Activated CD4-positive, alpha-beta T cell treated with anti-CD3 and anti-CD28 coated beads, Interleukin-2, amount 10 ng/mL, durations not matched to agents 7 days and 5 days (primary cell): ENCODE measurements at regions not wholly inside any gene's neighbourhood (a gene's known extent, or its start where the extent isn't known, plus 50 kb on each side); places are given as distances from the start of the nearest gene placed in this dataset.
"Not testable (repeated sequence)": the region's sequence is repeated elsewhere in the genome, so short reads cannot be mapped to it uniquely, and the experiment has no call there.

Experiments used
- CTCF ChIA-PET: fragments of 350-600 bp; sonication (Branson Sonifier 250); formaldehyde crosslinking; loops from one replicate; lab custom pipeline; 2021; ENCODE audit warnings: antibody characterized with exemption; lab: Charles Lee
- POLR2A ChIA-PET: fragments of 350-600 bp; sonication (Branson Sonifier 250); formaldehyde crosslinking; loops from one replicate; lab custom pipeline; 2021; ENCODE audit warnings: antibody characterized with exemption; lab: Charles Lee
- DNase-seq: peaks from one replicate; pipeline ENCODE4 v3.0.0-alpha.2; 2020
- H3K27ac Mint-ChIP-seq: one replicate; pipeline ENCODE4 v1.8.0; 2021; ENCODE audit warnings: mild to moderate bottlenecking, moderate library complexity, mixed read lengths
- H3K27me3 Mint-ChIP-seq: one replicate; pipeline ENCODE4 v1.8.0; 2021; ENCODE audit warnings: mixed read lengths
- H3K36me3 Mint-ChIP-seq: one replicate; pipeline ENCODE4 v1.8.0; 2021; ENCODE audit warnings: low read depth, mixed read lengths
- H3K4me1 Mint-ChIP-seq: one replicate; pipeline ENCODE4 v1.8.0; 2021; ENCODE audit warnings: mixed read lengths
- H3K4me3 Mint-ChIP-seq: one replicate; pipeline ENCODE4 v1.8.0; 2021; ENCODE audit warnings: mild to moderate bottlenecking, moderate library complexity, mixed read lengths
- H3K9me3 Mint-ChIP-seq: one replicate; pipeline ENCODE4 v1.8.0; 2021; ENCODE audit warnings: mixed read lengths

DNA sequence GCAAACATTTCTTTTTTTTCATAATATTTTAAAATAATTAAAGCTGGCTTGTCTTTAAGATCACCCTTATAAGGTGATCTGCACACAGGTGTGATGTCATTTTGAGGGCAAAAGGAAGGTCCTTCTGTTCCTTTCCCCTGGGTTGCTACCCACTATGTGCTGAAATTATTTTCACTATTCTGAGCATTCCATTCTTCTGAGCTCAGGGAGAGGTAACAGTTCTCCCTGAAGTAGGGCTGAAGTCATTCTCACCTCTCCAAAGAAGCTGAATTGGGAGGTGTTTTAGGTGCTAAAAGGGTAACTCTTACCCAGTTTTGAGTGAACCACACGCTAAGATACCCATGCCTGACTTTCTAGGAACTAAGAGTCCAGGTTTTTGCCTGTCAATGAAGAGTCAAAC lies 247.6 kb downstream of the SLC4A3 start:
- peaks cover 5% of the 10 kb centered on the region for H3K27me3 Mint-ChIP-seq
- DNase-seq, result no peak
- POLR2A ChIA-PET, result no interaction called here
- H3K36me3 Mint-ChIP-seq, result no peaks in the 10 kb centered on the region
- no peak overlapping the region for H3K27ac Mint-ChIP-seq
- H3K4me3 Mint-ChIP-seq, result no peak overlapping the region
- H3K4me1 Mint-ChIP-seq, result no peaks in the 10 kb centered on the region
- no peaks in the 10 kb centered on the region for H3K9me3 Mint-ChIP-seq
- CTCF ChIA-PET, result no interaction called here

DNA sequence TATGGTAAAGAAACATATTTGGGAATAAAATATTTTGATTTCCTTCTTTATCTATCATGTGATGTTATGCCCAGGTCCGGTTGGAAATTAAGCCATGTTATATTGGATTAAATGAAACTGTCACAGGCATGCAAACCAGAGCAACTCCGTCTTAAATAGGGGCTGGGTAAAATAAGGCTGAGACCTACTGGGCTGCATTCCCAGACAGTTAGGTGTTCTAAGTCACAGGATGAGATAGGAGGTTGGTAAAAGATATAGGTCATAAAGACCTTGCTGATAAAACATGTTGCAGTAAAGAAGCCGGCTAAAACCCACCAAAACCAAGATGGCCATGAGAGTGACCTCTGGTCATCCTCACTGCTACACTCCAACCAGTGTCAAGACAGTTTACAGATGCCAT lies 248.6 kb downstream of the SLC4A3 start:
- H3K9me3 Mint-ChIP-seq, POLR2A ChIA-PET, H3K27me3 Mint-ChIP-seq, H3K4me3 Mint-ChIP-seq, H3K4me1 Mint-ChIP-seq, H3K36me3 Mint-ChIP-seq, CTCF ChIA-PET, H3K27ac Mint-ChIP-seq, DNase-seq: not testable (repeated sequence)

DNA sequence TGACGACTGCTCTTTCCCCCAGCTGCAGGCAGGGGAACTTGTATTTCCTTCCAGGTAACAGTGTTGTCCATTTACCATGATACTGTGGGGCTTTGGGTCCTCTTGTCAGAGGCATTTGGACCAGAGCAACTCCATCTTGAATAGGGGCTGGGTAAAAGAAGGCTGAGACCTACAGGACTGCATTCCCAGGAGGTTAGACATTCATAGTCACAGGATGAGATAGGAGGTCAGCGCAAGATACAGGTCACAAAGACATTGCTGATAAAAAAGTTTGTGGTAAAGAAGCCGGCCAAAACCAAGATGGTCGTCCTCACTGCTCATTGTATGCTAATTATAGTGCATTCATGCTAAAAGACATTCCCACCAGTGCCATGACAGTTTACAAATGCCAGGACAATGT lies 249.5 kb downstream of the SLC4A3 start:
- no peak overlapping the region for H3K27ac Mint-ChIP-seq
- peaks cover 5% of the 10 kb centered on the region for H3K27me3 Mint-ChIP-seq
- no peaks in the 10 kb centered on the region for H3K36me3 Mint-ChIP-seq
- no peak overlapping the region for H3K4me3 Mint-ChIP-seq
- ChIA-PET CTCF (no interaction called here), POLR2A (no interaction called here)
- H3K9me3 Mint-ChIP-seq, result no peaks in the 10 kb centered on the region
- DNase-seq, result no peak
- no peaks in the 10 kb centered on the region for H3K4me1 Mint-ChIP-seq

DNA sequence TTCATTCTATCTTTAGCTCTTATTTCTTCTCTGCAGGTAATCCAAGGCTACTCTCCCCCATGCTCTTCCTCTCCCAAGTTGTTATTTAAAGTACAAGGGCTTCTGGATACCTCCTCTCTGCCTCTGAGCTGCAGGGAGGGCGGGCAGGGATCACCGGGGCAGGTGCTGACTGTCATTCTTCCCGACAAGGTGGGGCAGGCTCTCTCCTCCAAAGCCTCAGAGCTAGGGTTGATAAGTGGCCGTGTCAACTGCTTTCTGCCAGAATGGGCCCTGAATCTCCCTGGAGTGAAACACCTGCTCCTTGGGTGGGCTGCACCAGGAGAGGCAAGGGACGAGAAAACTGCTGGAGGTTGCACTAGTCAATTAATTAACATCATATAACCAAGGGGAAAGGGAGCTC lies 250.3 kb downstream of the SLC4A3 start:
- Mint-ChIP-seq H3K9me3 (no peaks in the 10 kb centered on the region), H3K27ac (no peak overlapping the region), H3K36me3 (no peaks in the 10 kb centered on the region), H3K4me1 (no peaks in the 10 kb centered on the region), H3K4me3 (no peak overlapping the region), H3K27me3 (peaks cover 5% of the 10 kb centered on the region)
- DNase-seq, result no peak
- ChIA-PET POLR2A (no interaction called here), CTCF (no interaction called here)

DNA sequence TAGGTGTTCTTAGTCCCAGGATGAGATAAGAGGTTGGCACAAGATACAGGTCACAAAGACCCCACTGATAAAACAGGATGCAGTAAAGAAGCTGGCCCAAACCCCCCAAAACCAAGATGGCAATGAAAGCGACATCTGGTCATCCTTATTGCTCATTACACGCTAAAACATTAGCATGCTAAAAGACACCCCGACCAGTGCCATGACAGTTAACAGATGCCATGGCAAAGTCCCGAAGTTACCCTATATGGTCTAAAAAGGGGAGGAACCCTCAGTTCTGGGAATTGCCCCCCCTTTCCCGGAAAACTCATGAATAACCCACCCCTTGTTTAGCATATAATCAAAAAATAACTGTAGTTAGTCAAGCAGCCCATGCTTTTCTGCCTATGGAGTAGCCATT lies 251.1 kb downstream of the SLC4A3 start:
- DNase-seq, result no peak
- ChIA-PET CTCF (no interaction called here), POLR2A (no interaction called here)
- peaks cover 5% of the 10 kb centered on the region for H3K27me3 Mint-ChIP-seq
- H3K36me3 Mint-ChIP-seq, result no peaks in the 10 kb centered on the region
- no peak overlapping the region for H3K27ac Mint-ChIP-seq
- H3K4me3 Mint-ChIP-seq, result no peak overlapping the region
- H3K9me3 Mint-ChIP-seq, result no peaks in the 10 kb centered on the region
- no peaks in the 10 kb centered on the region for H3K4me1 Mint-ChIP-seq

DNA sequence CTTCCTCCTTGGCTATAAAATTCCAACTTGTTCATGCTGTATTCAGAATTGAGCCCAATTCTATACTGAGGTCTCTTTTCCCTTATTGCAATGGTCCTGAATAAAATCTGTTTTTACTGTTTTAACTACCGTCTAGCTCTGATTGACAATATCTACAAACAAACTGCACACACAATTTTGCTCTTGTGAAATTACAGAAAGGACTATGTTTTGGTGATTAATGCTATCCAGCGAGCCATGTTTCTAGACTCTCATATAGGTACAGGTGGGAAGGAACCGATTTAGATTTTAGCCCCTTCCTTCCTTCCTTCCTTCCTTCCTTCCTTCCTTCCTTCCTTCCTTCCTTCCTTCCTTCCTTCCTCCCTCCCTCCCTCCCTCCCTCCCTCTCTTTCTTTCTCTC lies 254.4 kb downstream of the SLC4A3 start:
- H3K36me3 Mint-ChIP-seq, result no peaks in the 10 kb centered on the region

DNA sequence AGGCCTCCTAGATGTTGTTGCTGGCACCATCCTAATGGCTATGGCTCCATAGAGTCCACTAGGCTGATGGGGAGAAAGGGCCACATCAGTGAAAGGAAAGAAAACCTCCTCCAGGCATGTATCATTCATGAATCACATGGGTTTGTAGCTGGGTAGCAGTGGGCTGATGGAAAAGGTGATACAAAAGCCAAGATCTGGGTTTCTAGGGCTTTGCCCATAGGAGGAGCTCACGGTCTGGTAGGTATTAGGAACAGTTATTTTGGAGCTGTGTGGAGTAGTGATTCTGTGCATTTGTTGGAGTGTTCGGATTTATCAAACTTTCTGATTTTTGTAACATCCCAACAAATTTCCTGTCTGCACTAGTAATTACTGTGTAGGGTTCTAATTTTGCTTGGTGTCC lies 259.2 kb downstream of the SLC4A3 start:
- Mint-ChIP-seq H3K36me3 (no peaks in the 10 kb centered on the region), H3K27me3 (peaks cover 1% of the 10 kb centered on the region)

More for the DNA sequence above, 254.4 kb downstream of the SLC4A3 start:
- ChIA-PET POLR2A (no interaction called here), CTCF (no interaction called here)
- Mint-ChIP-seq H3K4me1 (no peaks in the 10 kb centered on the region), H3K27me3 (peaks cover 6% of the 10 kb centered on the region), H3K27ac (no peak overlapping the region), H3K9me3 (no peaks in the 10 kb centered on the region), H3K4me3 (no peak overlapping the region)
- no peak for DNase-seq

DNA sequence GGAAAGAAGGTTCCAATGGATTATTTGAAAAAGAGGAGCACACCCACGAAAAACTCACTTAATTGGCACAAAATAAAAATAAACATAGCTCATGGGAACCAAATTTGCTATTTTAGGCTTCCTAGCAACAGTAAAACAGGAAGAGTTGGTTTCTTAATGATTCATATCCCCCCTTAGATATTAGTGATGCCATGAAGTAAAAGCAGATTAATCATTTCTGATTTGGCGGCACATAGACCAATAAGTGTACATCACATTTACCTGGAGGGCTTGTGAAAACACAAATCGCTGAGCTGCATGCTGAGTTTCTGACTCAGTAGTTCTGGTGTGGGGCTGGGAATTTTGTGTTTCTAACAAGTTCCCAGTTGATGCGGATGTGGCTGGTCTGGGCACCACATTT lies 260.4 kb downstream of the SLC4A3 start:
- Mint-ChIP-seq H3K9me3 (no peaks in the 10 kb centered on the region), H3K27me3 (peaks cover 1% of the 10 kb centered on the region), H3K27ac (no peak overlapping the region), H3K4me3 (no peak overlapping the region), H3K36me3 (no peaks in the 10 kb centered on the region), H3K4me1 (no peaks in the 10 kb centered on the region)
- no peak for DNase-seq
- POLR2A ChIA-PET, result no interaction called here
- CTCF ChIA-PET, result no interaction called here

More for the DNA sequence above, 259.2 kb downstream of the SLC4A3 start:
- ChIA-PET POLR2A (no interaction called here), CTCF (no interaction called here)
- no peaks in the 10 kb centered on the region for H3K4me1 Mint-ChIP-seq
- no peak for DNase-seq
- H3K9me3 Mint-ChIP-seq, result no peaks in the 10 kb centered on the region
- no peak overlapping the region for H3K4me3 Mint-ChIP-seq
- H3K27ac Mint-ChIP-seq, result no peak overlapping the region

DNA sequence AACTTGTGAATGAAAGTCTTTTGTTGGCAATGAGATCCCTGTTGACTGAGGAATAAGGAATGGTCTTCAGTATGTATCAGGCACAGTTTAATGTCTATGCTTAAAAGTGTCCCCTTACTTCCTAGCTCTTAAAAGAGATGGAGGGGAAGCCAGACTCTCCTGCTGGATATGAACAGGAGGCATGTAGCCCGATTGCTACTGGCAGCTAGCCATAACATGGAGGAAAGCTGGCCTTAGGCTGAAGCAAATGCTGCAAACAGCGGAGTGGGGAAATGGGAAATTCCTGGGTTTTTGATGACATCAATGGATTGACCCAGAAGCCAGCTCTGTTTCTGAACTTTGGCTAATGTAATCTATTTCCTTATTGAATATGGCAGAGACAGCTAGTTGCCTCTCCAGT lies 266.1 kb downstream of the SLC4A3 start:
- ChIA-PET POLR2A (no interaction called here), CTCF (no interaction called here)
- no peak for DNase-seq
- no peaks in the 10 kb centered on the region for H3K4me1 Mint-ChIP-seq
- no peaks in the 10 kb centered on the region for H3K36me3 Mint-ChIP-seq
- H3K27ac Mint-ChIP-seq, result no peak overlapping the region
- H3K27me3 Mint-ChIP-seq, result no peaks in the 10 kb centered on the region
- no peak overlapping the region for H3K4me3 Mint-ChIP-seq
- H3K9me3 Mint-ChIP-seq, result no peaks in the 10 kb centered on the region

DNA sequence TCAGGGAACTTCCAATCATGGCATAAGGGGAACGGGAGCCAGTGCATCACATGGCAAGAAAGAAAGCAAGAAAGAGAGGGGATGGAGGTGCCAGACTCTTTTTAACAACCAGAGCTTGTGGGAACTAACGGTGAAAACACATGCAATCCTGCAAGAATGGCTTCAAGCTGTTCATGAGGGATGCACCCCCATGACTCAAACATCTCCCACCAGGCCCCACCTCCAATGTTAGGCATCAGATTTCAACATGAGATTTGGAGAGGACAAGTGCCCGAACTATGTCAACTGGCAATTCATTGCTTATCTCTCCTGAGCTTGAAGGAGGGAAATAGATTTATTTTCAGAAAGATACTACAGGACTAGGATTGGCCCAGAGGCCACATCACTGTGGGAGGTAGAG lies 270.0 kb downstream of the SLC4A3 start:
- POLR2A ChIA-PET, result no interaction called here

DNA sequence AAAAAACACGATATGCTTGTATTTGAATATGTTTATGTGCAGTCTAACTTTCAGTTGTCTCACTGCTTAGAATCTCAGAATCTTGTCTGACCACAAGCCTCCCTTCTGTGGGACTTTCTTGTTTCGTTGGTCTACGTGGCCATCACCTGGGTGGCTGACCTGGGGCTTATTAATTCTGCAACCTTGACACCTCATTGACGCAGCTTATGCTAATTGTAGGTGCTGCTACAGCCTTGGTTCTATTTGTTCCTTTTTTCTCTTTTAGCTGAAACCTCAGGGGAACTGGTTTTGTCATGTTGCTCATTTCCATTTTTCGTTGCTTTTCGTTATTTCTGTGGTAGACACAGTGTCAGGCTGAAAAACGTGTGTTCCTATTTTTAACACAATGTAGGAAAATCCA lies 273.7 kb downstream of the SLC4A3 start:
- no peaks in the 10 kb centered on the region for H3K36me3 Mint-ChIP-seq
- H3K27me3 Mint-ChIP-seq, result no peaks in the 10 kb centered on the region
- no peak for DNase-seq
- POLR2A ChIA-PET, result no interaction called here
- H3K4me1 Mint-ChIP-seq, result no peaks in the 10 kb centered on the region
- no peak overlapping the region for H3K27ac Mint-ChIP-seq
- CTCF ChIA-PET, result no interaction called here
- no peaks in the 10 kb centered on the region for H3K9me3 Mint-ChIP-seq
- H3K4me3 Mint-ChIP-seq, result no peak overlapping the region

More for the DNA sequence above, 270.0 kb downstream of the SLC4A3 start:
- Mint-ChIP-seq H3K4me1 (no peaks in the 10 kb centered on the region), H3K27me3 (no peaks in the 10 kb centered on the region), H3K9me3 (no peaks in the 10 kb centered on the region), H3K36me3 (no peaks in the 10 kb centered on the region), H3K27ac (no peak overlapping the region), H3K4me3 (no peak overlapping the region)
- CTCF ChIA-PET, result no interaction called here
- no peak for DNase-seq

DNA sequence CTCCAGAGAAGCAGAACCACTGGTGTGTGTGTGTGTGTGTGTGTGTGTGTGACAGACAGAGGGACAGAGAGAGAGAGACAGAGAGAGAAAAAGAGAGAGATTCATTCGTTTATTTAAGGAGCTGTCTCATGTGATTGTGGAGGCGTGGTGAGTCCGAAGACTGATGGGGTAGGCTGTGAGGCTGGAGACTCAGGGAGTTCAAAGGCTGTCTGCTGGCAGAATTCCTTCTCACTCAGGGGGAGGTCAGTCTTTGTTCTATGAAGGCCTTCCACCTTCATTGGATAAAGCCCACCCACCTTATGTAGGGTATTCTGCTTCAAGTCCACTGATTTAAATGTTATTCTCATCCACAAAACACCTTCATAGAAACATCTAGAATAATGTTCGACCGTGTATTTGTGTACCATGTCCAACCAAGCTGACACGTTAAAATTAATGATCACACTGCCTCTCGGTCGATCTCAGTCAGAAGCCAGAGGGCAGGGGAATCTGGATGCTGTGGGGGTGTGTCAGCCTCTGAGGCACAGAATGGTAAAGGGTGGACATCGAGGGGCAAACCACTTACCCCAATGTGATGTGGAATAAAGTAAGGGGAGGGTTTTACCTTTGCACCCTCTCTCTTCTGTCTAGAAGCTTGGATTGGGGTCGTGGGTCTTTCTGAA lies 275.6 kb downstream of the SLC4A3 start:
- no peak overlapping the region for H3K4me3 Mint-ChIP-seq
- H3K9me3 Mint-ChIP-seq, result no peaks in the 10 kb centered on the region
- no peak for DNase-seq
- H3K36me3 Mint-ChIP-seq, result no peaks in the 10 kb centered on the region
- no peaks in the 10 kb centered on the region for H3K4me1 Mint-ChIP-seq
- no peaks in the 10 kb centered on the region for H3K27me3 Mint-ChIP-seq
- ChIA-PET POLR2A (no interaction called here), CTCF (no interaction called here)
- no peak overlapping the region for H3K27ac Mint-ChIP-seq

DNA sequence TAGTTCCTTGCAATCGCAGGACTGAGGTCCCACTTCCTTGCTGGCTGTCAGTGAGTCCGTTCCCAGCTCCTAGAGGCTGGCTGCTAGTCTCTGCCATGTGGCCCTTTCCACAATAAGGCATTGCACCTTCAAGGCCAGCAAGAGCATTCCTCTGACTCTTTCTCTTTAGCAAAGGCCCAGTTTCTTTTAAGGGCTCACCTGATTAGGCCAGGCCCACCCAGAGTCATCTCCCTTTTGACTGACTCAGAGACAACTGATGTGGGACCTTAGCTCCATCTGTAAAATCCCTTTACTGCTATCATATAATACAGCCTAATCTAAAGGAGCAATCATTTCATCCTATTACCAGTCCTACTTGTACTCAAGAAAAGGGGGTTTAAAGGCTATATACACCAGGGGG lies 278.2 kb downstream of the SLC4A3 start:
- Mint-ChIP-seq H3K4me1 (no peaks in the 10 kb centered on the region), H3K36me3 (no peaks in the 10 kb centered on the region), H3K4me3 (no peak overlapping the region), H3K9me3 (no peaks in the 10 kb centered on the region), H3K27me3 (no peaks in the 10 kb centered on the region), H3K27ac (no peak overlapping the region)
- ChIA-PET POLR2A (no interaction called here), CTCF (no interaction called here)
- no peak for DNase-seq
